Stimulated activated naive CD8-positive, alpha-beta T cell treated with anti-CD3 and anti-CD28 coated beads, Interleukin-15, amount 100 ng/mL, for 72 hours (primary cell): ENCODE measurements at regions not wholly inside any gene's neighbourhood (a gene's known extent, or its start where the extent isn't known, plus 50 kb on each side); places are given as distances from the start of the nearest gene placed in this dataset.
A peak's percentile ranks its signal among the peaks of the same experiment; 100 is the strongest.

Experiments used
- ATAC-seq: fragments of 150-1000 bp; cut with Tn5 transposase; 2 replicates; pipeline ENCODE4 v1.10.0; 2021; ENCODE audit warnings: mild to moderate bottlenecking, moderate library complexity
- DNase-seq, 2 donors: peaks; one replicate each; pipeline ENCODE4 v3.0.0; 2021 to 2022
- H3K27ac Mint-ChIP-seq, 2 donors: one replicate each; pipeline ENCODE4 v1.8.0; 2022; ENCODE audit warnings: mild to moderate bottlenecking in 2 of 2, mixed read lengths in 2 of 2, moderate library complexity in 2 of 2
- H3K27me3 Mint-ChIP-seq: one replicate; pipeline ENCODE4 v1.8.0; 2022; ENCODE audit warnings: mixed read lengths
- H3K4me1 Mint-ChIP-seq: one replicate; pipeline ENCODE4 v1.8.0; 2022; ENCODE audit warnings: mild to moderate bottlenecking, mixed read lengths
- H3K4me3 Mint-ChIP-seq, 2 donors: one replicate each; pipeline ENCODE4 v1.8.0; 2022; ENCODE audit warnings: mild to moderate bottlenecking in 2 of 2, mixed read lengths in 2 of 2, moderate library complexity in 1 of 2
- H3K9me3 Mint-ChIP-seq, 2 donors: one replicate each; pipeline ENCODE4 v1.8.0; 2022; ENCODE audit warnings: mixed read lengths in 2 of 2

- Mint-ChIP-seq H3K4me3 (no peak overlapping the region), H3K4me1 (no peaks in the 10 kb centered on the region), H3K27me3 (peaks cover 6% of the 10 kb centered on the region), H3K27ac (no peak overlapping the region), H3K9me3 (no peaks in the 10 kb centered on the region)
- ATAC-seq, result no peak
- no peak for DNase-seq
These were observed 311.7 kb downstream of the EIPR1 start for GRCh38 chr2:3065928-3066327.

DNA sequence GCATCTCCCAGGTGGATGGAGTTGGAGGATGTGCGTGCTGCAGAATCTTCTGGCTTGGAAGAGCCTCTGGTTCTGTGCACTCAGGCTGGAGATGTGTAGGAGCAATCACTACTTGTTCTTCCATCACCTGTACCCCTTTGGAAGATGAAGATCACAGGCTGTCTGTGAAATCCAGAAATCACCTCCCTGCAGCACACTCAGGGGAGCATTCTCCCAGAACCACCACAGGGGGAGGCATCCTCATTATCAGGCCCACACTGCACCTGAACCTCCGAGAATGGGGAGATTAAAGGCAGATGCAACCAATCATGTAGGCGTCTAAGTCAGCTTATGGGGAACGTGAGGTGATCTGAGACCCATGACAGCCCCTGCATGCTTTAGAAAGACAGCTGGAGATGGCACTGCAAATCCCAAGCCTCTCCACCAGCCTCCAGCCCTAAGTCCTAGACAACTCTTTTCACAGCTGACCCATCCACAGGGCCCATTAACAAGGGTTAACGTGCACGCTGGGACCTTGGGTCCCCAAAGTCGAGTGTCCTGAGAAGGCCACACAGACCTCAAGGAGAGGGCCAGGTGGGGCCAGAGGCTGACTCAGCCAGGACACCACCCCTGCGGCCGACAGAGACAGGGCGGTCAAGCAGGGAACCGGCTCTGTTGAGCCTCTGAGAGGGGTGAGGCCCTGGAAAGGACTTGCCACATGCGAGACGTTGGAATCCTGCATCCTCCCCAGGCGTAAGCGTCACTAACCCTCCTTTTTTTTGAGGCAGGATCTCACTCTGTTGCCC lies 314.9 kb downstream of the EIPR1 start:
- Mint-ChIP-seq H3K27ac (no peak overlapping the region), H3K4me3 (no peak overlapping the region), H3K9me3 (peaks cover 3 to 4% of the 10 kb centered on the region in 2 donors), H3K27me3 (peaks cover 6% of the 10 kb centered on the region), H3K4me1 (no peaks in the 10 kb centered on the region)
- ATAC-seq, result no peak
- no peak for DNase-seq

- Mint-ChIP-seq H3K4me1 (no peaks in the 10 kb centered on the region), H3K4me3 (no peak overlapping the region), H3K9me3 (peaks cover 10 to 12% of the 10 kb centered on the region in 2 donors), H3K27ac (no peak overlapping the region), H3K27me3 (peaks cover 6% of the 10 kb centered on the region)
- ATAC-seq (no peak), DNase-seq (no peak)
These were observed 317.6 kb downstream of the EIPR1 start for GRCh38 chr2:3060049-3060448.

- DNase-seq (no peak), ATAC-seq (no peak)
- Mint-ChIP-seq H3K4me3 (no peak overlapping the region), H3K27ac (no peak overlapping the region), H3K9me3 (peaks cover 10 to 12% of the 10 kb centered on the region in 2 donors), H3K4me1 (no peaks in the 10 kb centered on the region), H3K27me3 (no peaks in the 10 kb centered on the region)
These were observed 318.3 kb downstream of the EIPR1 start for GRCh38 chr2:3059141-3059925.

DNA sequence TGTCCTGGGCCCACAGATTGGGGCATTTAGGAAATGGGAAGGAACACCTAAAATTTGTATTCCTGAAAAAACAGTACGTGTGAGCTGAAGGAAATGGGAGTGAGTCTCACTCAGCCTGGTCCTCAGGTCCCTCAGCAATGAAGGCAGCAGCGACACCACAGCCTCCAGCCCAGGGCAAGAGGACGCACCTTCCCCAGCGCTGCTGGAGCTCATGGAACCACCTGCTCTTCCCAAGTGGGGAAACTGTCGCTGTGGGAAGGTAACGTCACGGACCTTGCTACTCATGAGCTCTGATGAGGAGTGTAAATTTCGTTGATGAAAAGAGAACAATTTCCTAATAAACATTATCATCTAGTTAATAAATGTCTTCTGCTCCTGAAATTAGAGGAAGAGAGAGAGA lies 323.6 kb downstream of the EIPR1 start:
- no peak for DNase-seq

DNA sequence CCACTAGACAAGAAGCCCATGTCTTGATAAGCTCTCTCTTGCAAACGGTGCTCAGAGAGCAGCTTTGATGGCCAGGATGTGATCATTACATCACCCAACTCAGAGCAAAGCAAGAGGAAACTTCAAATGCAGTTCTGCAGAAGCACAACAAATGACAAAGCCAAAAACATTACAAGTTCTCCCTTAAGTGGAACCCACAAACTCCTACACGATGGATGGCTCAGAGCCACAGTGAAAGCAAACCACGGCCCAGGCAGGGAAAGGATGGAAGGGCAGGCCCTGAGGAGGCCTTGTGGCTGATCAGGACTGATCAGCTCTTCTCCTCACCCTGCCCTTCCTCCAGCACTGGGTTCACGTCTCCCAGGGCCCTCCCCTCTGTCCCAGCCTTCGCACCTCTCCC lies 326.4 kb downstream of the EIPR1 start:
- H3K27ac Mint-ChIP-seq, result peak overlapping the region in 1 of 2 donors; percentile 55
- no peak for DNase-seq
- no peaks in the 10 kb centered on the region for H3K9me3 Mint-ChIP-seq
- no peak overlapping the region for H3K4me3 Mint-ChIP-seq
- peaks cover 8% of the 10 kb centered on the region for H3K4me1 Mint-ChIP-seq
- ATAC-seq, result peak; percentile 54
- H3K27me3 Mint-ChIP-seq, result no peaks in the 10 kb centered on the region

More for the DNA sequence above, 323.6 kb downstream of the EIPR1 start:
- ATAC-seq, result no peak
- Mint-ChIP-seq H3K4me3 (no peak overlapping the region), H3K27me3 (no peaks in the 10 kb centered on the region), H3K4me1 (peaks cover 8% of the 10 kb centered on the region), H3K27ac (no peak overlapping the region), H3K9me3 (peaks cover 10 to 12% of the 10 kb centered on the region in 2 donors)

GRCh38 chr2:3046170-3046865 lies 331.3 kb downstream of the EIPR1 start:
- Mint-ChIP-seq H3K27ac (no peak overlapping the region), H3K9me3 (no peaks in the 10 kb centered on the region), H3K4me1 (peaks cover 3% of the 10 kb centered on the region), H3K27me3 (no peaks in the 10 kb centered on the region), H3K4me3 (no peak overlapping the region)
- ATAC-seq (no peak), DNase-seq (no peak)

GRCh38 chr2:3045318-3045921 lies 332.2 kb downstream of the EIPR1 start:
- H3K27ac Mint-ChIP-seq, result no peak overlapping the region
- ATAC-seq (no peak), DNase-seq (no peak)
- no peak overlapping the region for H3K4me3 Mint-ChIP-seq
- no peaks in the 10 kb centered on the region for H3K27me3 Mint-ChIP-seq
- H3K9me3 Mint-ChIP-seq, result no peaks in the 10 kb centered on the region
- H3K4me1 Mint-ChIP-seq, result no peaks in the 10 kb centered on the region

- DNase-seq (no peak), ATAC-seq (no peak)
- Mint-ChIP-seq H3K9me3 (no peaks in the 10 kb centered on the region), H3K27me3 (no peaks in the 10 kb centered on the region), H3K4me3 (no peak overlapping the region), H3K27ac (no peak overlapping the region), H3K4me1 (no peaks in the 10 kb centered on the region)
These were observed 332.9 kb downstream of the EIPR1 start for GRCh38 chr2:3044587-3045317.

- ATAC-seq, result no peak
- Mint-ChIP-seq H3K27me3 (no peaks in the 10 kb centered on the region), H3K4me1 (no peaks in the 10 kb centered on the region), H3K27ac (peak overlapping the region; percentile 6 to 13), H3K4me3 (no peak overlapping the region), H3K9me3 (no peaks in the 10 kb centered on the region)
- no peak for DNase-seq
These were observed 333.9 kb downstream of the EIPR1 start for GRCh38 chr2:3043726-3044125.

GRCh38 chr2:3042601-3043585 lies 334.7 kb downstream of the EIPR1 start:
- H3K27ac Mint-ChIP-seq, result peak overlapping the region; percentile 6 to 13

GRCh38 chr2:3041841-3042600 lies 335.6 kb downstream of the EIPR1 start:
- ATAC-seq (no peak), DNase-seq (no peak)
- no peak overlapping the region for H3K27ac Mint-ChIP-seq
- no peaks in the 10 kb centered on the region for H3K27me3 Mint-ChIP-seq
- H3K9me3 Mint-ChIP-seq, result no peaks in the 10 kb centered on the region
- no peak overlapping the region for H3K4me3 Mint-ChIP-seq
- H3K4me1 Mint-ChIP-seq, result no peaks in the 10 kb centered on the region

More at GRCh38 chr2:3042601-3043585, 334.7 kb downstream of the EIPR1 start:
- Mint-ChIP-seq H3K9me3 (no peaks in the 10 kb centered on the region), H3K27me3 (no peaks in the 10 kb centered on the region), H3K4me1 (no peaks in the 10 kb centered on the region), H3K4me3 (no peak overlapping the region)
- ATAC-seq, result peak; percentile 27
- DNase-seq, result no peak

DNA sequence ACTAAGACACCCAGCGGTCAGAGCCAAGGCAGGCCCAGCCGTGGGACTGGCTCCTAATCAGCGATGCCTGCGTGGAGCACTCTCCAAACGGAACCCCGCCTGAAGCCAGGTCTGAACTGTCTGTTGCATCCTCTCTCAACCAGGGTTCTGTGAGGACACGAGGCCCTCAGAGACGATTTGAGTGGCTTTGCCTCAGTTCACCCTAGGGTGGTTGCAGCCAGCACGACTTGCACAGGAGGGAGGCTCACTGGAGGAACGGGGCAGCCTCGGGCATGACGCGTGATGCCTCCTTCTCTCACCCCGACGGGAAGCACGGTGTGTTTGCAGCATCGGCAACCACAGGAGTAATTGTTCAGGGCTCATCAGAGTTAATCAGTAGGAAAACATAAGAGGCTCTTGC lies 336.4 kb downstream of the EIPR1 start:
- Mint-ChIP-seq H3K9me3 (no peaks in the 10 kb centered on the region), H3K4me3 (no peak overlapping the region), H3K27me3 (no peaks in the 10 kb centered on the region), H3K27ac (no peak overlapping the region), H3K4me1 (no peaks in the 10 kb centered on the region)
- no peak for ATAC-seq
- DNase-seq, result no peak
